ENCODE measurements at regions not wholly inside any gene's neighbourhood (a gene's known extent, or its start where the extent isn't known, plus 50 kb on each side); places are given as distances from the start of the nearest gene placed in this dataset.

DNA sequence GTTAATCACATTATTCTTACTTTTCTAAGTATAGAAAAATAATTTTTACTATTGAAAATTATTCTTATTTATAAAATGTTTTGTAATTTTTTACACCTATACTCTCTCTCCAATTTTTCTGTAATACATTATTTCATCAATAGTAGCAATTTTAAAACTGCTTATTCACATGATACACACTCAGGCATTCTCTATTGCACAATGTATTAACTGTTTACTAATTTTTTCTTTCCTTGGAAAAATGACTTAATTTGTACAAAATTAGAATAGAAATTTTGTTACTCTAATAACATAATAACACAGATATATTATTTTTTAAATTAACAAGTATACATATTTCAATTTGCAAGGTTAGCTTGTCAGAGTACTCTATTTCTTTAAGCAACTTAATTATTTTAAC is 92.9 kb upstream of the PRKG1 start:
- Histone ChIP-seq H2AFZ (ENCODE audit: low read depth, low read length, severe bottlenecking) (no peak overlapping the region), H3K9ac (ENCODE audit: low read length) (no peak overlapping the region), H3K79me2 (ENCODE audit: insufficient read depth, low read length) (no peaks in the 10 kb centered on the region), H4K20me1 (ENCODE audit: low read depth, low read length) (no peaks in the 10 kb centered on the region), H3K27ac (ENCODE audit: low read depth, low read length) (no peak overlapping the region), H3K9me2 (replicated peaks; ENCODE audit: insufficient read depth, low read length) (no peaks in the 10 kb centered on the region), H3K27me3 (ENCODE audit: low read length) (no peaks in the 10 kb centered on the region), H3K4me3 (ENCODE audit: insufficient read depth, low read length, poor library complexity, severe bottlenecking) (no peak overlapping the region), H3K36me3 (ENCODE audit: low read length) (no peaks in the 10 kb centered on the region), H3K4me2 (ENCODE audit: low read depth, low read length, poor library complexity, severe bottlenecking) (no peak overlapping the region), H3F3A (ENCODE audit: insufficient read depth) (no peaks in the 10 kb centered on the region), H3K9me3 (ENCODE audit: insufficient read depth, low read length) (no peaks in the 10 kb centered on the region)
- TF ChIP-seq EZH2phosphoT487 (conservative IDR thresholded peaks at IDR 0.05; ENCODE audit: low read length) = no peak
- TF ChIP-seq, protein P1, sequence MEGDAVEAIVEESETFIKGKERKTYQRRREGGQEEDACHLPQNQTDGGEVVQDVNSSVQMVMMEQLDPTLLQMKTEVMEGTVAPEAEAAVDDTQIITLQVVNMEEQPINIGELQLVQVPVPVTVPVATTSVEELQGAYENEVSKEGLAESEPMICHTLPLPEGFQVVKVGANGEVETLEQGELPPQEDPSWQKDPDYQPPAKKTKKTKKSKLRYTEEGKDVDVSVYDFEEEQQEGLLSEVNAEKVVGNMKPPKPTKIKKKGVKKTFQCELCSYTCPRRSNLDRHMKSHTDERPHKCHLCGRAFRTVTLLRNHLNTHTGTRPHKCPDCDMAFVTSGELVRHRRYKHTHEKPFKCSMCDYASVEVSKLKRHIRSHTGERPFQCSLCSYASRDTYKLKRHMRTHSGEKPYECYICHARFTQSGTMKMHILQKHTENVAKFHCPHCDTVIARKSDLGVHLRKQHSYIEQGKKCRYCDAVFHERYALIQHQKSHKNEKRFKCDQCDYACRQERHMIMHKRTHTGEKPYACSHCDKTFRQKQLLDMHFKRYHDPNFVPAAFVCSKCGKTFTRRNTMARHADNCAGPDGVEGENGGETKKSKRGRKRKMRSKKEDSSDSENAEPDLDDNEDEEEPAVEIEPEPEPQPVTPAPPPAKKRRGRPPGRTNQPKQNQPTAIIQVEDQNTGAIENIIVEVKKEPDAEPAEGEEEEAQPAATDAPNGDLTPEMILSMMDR (IDR thresholded peaks at IDR 0.05; ENCODE audit: insufficient read depth, low read length, poor library complexity, severe bottlenecking) = no peak

DNA sequence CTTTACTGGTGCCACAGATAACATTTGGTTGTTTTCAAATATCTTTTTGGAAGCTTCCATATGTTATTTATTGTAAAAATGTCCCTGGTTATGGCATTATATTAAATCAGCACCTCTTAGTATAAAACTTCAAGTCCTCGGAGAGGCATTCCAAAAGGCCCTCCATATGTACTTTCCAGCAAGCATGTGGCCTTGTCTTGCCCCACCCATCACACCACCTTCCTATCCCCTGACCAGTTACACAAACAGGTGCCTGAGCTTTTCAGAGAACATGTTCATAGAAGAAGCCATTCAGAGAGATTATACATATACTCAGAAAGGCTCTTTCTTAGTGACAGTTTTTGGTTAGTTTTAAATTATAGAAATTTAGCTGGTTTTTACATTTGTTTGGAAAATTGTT is 92.4 kb upstream of the PRKG1 start:
- H3K9ac ChIP-seq (ENCODE audit: low read length) = no peak overlapping the region
- H4K20me1 ChIP-seq (ENCODE audit: low read depth, low read length) = no peaks in the 10 kb centered on the region
- TF ChIP-seq, protein P1 (IDR thresholded peaks at IDR 0.05; ENCODE audit: insufficient read depth, low read length, poor library complexity, severe bottlenecking) = no peak
- no peak for TF ChIP-seq EZH2phosphoT487 (conservative IDR thresholded peaks at IDR 0.05; ENCODE audit: low read length)
- H3K79me2 ChIP-seq (ENCODE audit: insufficient read depth, low read length) = no peaks in the 10 kb centered on the region
- no peak overlapping the region for H3K4me2 ChIP-seq (ENCODE audit: low read depth, low read length, poor library complexity, severe bottlenecking)
- H3K36me3 ChIP-seq (ENCODE audit: low read length) = no peaks in the 10 kb centered on the region
- H3F3A ChIP-seq (ENCODE audit: insufficient read depth) = no peaks in the 10 kb centered on the region
- no peak overlapping the region for H2AFZ ChIP-seq (ENCODE audit: low read depth, low read length, severe bottlenecking)
- H3K9me2 ChIP-seq (replicated peaks; ENCODE audit: insufficient read depth, low read length) = no peaks in the 10 kb centered on the region
- no peak overlapping the region for H3K27ac ChIP-seq (ENCODE audit: low read depth, low read length)
- H3K27me3 ChIP-seq (ENCODE audit: low read length) = no peaks in the 10 kb centered on the region
- no peaks in the 10 kb centered on the region for H3K9me3 ChIP-seq (ENCODE audit: insufficient read depth, low read length)
- H3K4me3 ChIP-seq (ENCODE audit: insufficient read depth, low read length, poor library complexity, severe bottlenecking) = no peak overlapping the region

DNA sequence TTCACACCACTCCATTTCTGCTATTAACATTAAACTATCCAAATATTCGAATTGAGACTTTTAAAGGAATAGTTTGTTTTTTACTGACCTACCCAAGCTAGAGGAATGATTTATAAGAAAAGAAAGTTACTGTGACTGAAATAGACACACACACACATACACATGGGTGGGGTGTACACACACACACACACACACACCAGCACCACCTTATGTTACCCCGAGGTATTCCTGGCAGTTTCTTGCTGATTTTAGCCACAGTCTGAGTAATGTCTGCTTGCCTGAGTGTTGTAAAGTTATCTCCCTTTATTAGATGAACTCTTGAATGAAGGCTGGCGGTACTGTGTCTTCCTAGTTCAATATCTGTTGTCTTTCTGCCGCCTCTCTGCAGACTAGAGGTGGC is 91.3 kb upstream of the PRKG1 start:
- no peak overlapping the region for H3K4me3 ChIP-seq (ENCODE audit: insufficient read depth, low read length, poor library complexity, severe bottlenecking)
- H3K9me3 ChIP-seq (ENCODE audit: insufficient read depth, low read length) = no peaks in the 10 kb centered on the region
- H3K79me2 ChIP-seq (ENCODE audit: insufficient read depth, low read length) = no peaks in the 10 kb centered on the region
- no peak overlapping the region for H3K9ac ChIP-seq (ENCODE audit: low read length)
- no peaks in the 10 kb centered on the region for H3K36me3 ChIP-seq (ENCODE audit: low read length)
- no peak overlapping the region for H3K4me2 ChIP-seq (ENCODE audit: low read depth, low read length, poor library complexity, severe bottlenecking)
- H3K9me2 ChIP-seq (replicated peaks; ENCODE audit: insufficient read depth, low read length) = no peaks in the 10 kb centered on the region
- no peaks in the 10 kb centered on the region for H3K27me3 ChIP-seq (ENCODE audit: low read length)
- no peak for TF ChIP-seq EZH2phosphoT487 (conservative IDR thresholded peaks at IDR 0.05; ENCODE audit: low read length)
- TF ChIP-seq, protein P1 (IDR thresholded peaks at IDR 0.05; ENCODE audit: insufficient read depth, low read length, poor library complexity, severe bottlenecking) = no peak
- H3F3A ChIP-seq (ENCODE audit: insufficient read depth) = no peaks in the 10 kb centered on the region
- no peak overlapping the region for H2AFZ ChIP-seq (ENCODE audit: low read depth, low read length, severe bottlenecking)
- H3K27ac ChIP-seq (ENCODE audit: low read depth, low read length) = no peak overlapping the region
- no peaks in the 10 kb centered on the region for H4K20me1 ChIP-seq (ENCODE audit: low read depth, low read length)

DNA sequence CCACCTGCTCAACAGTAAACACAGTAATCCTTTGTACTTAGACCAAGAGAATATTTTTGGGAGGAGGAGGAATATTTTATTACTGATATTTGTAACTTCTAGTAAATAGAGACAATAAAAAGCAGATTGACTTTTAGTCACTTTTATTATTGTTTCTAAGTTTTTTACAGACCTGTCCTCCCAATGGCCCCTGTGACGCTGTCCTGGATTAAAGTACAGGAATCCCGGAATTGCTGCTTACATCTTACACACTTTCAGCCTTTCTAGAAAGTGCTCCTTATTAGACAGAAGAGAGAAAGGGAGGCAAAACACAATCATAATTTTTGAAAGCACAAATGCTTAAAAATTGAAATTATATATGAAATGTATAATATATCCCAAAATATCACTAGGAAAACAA is 86.4 kb upstream of the PRKG1 start:
- Histone ChIP-seq H3K36me3 (ENCODE audit: low read length) (no peaks in the 10 kb centered on the region), H3F3A (ENCODE audit: insufficient read depth) (no peaks in the 10 kb centered on the region), H3K9me2 (replicated peaks; ENCODE audit: insufficient read depth, low read length) (no peaks in the 10 kb centered on the region), H3K27ac (ENCODE audit: low read depth, low read length) (no peak overlapping the region), H3K79me2 (ENCODE audit: insufficient read depth, low read length) (no peaks in the 10 kb centered on the region), H3K4me2 (ENCODE audit: low read depth, low read length, poor library complexity, severe bottlenecking) (no peak overlapping the region), H3K9ac (ENCODE audit: low read length) (no peak overlapping the region), H3K4me3 (ENCODE audit: insufficient read depth, low read length, poor library complexity, severe bottlenecking) (no peak overlapping the region), H2AFZ (ENCODE audit: low read depth, low read length, severe bottlenecking) (no peak overlapping the region), H4K20me1 (ENCODE audit: low read depth, low read length) (no peaks in the 10 kb centered on the region), H3K9me3 (ENCODE audit: insufficient read depth, low read length) (no peaks in the 10 kb centered on the region), H3K27me3 (ENCODE audit: low read length) (no peaks in the 10 kb centered on the region)
- TF ChIP-seq, protein P1 (IDR thresholded peaks at IDR 0.05; ENCODE audit: insufficient read depth, low read length, poor library complexity, severe bottlenecking) = no peak
- TF ChIP-seq EZH2phosphoT487 (conservative IDR thresholded peaks at IDR 0.05; ENCODE audit: low read length) = no peak

Measured in SU-DHL-6 (cell line).